Muscle layer of duodenum (tissue), 2 donors: ENCODE measurements at regions not wholly inside any gene's neighbourhood (a gene's known extent, or its start where the extent isn't known, plus 50 kb on each side); places are given as distances from the start of the nearest gene placed in this dataset.

ENCODE experiments used
- H3K27ac ChIP-seq: one replicate; pipeline ENCODE4 v1.7.0; 2013; ENCODE audit warnings: mild to moderate bottlenecking, low read length
- H3K27me3 ChIP-seq: one replicate; pipeline ENCODE4 v1.7.0; 2013; ENCODE audit warnings: low read depth, mild to moderate bottlenecking, control low read depth, low read length
- H3K36me3 ChIP-seq, 2 donors: one replicate each; pipeline ENCODE4 v1.7.0; 2013; ENCODE audit warnings: low read length in 2 of 2, control low read depth in 1 of 2, mild to moderate bottlenecking in 1 of 2; ENCODE audit not compliant: insufficient read depth in 2 of 2, control insufficient read depth in 1 of 2
- H3K4me1 ChIP-seq, 2 donors: one replicate each; pipeline ENCODE4 v1.7.0; 2013; ENCODE audit warnings: low read length in 2 of 2, mild to moderate bottlenecking in 2 of 2, control low read depth in 1 of 2, moderate library complexity in 1 of 2; ENCODE audit not compliant: insufficient read depth in 2 of 2, control insufficient read depth in 1 of 2
- H3K4me3 ChIP-seq, 2 donors: one replicate each; pipeline ENCODE4 v1.7.0; 2013; ENCODE audit warnings: low read length in 2 of 2, low read depth in 1 of 2, mild to moderate bottlenecking in 1 of 2
- H3K9me3 ChIP-seq, 2 donors: one replicate each; pipeline ENCODE4 v1.7.0; 2013; ENCODE audit warnings: low read length in 2 of 2, control low read depth in 1 of 2, mild to moderate bottlenecking in 1 of 2; ENCODE audit not compliant: control insufficient read depth in 1 of 2
- donor health status: healthy.

GRCh38 chr7:27392477-27392876 lies 149.9 kb downstream of the EVX1 start:
- Histone ChIP-seq H3K27me3 (no peaks in the 10 kb centered on the region), H3K27ac (no peak overlapping the region), H3K4me3 (no peak overlapping the region), H3K36me3 (no peaks in the 10 kb centered on the region), H3K9me3 (peaks cover 4 to 6% of the 10 kb centered on the region in 2 donors), H3K4me1 (no peaks in the 10 kb centered on the region)

- Histone ChIP-seq H3K27me3 (no peaks in the 10 kb centered on the region), H3K27ac (no peak overlapping the region), H3K4me3 (no peak overlapping the region), H3K36me3 (no peaks in the 10 kb centered on the region), H3K9me3 (peaks cover 4 to 6% of the 10 kb centered on the region in 2 donors), H3K4me1 (no peaks in the 10 kb centered on the region)
These were observed 152.3 kb downstream of the EVX1 start for GRCh38 chr7:27394871-27395270.

GRCh38 chr7:27395626-27396025 lies 153.0 kb downstream of the EVX1 start:
- Histone ChIP-seq H3K27ac (no peak overlapping the region), H3K27me3 (no peaks in the 10 kb centered on the region), H3K4me3 (no peak overlapping the region), H3K4me1 (no peaks in the 10 kb centered on the region), H3K9me3 (peaks cover 4 to 6% of the 10 kb centered on the region in 2 donors), H3K36me3 (no peaks in the 10 kb centered on the region)

DNA sequence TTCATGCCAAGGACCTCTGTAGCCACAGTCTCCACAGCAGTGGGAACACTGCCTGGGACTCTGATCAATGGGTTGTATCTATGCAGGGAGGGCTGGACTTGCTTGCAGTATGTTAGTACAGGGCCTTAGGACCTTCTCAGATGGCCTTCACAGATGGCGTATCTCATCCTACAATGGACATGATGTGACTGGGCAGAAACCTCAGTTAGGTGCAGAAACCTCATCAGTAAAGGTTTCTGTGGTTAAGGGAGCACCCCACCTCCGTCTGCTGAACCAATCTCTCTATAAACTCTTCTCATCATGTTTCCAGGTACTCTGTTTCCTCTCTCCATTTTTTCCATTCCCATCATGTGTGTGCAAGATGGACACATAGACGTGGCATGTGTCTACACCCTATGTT lies 154.9 kb downstream of the EVX1 start:
- no peaks in the 10 kb centered on the region for H3K27me3 ChIP-seq
- no peak overlapping the region for H3K27ac ChIP-seq
- H3K4me1 ChIP-seq, result no peaks in the 10 kb centered on the region
- peaks cover 4 to 6% of the 10 kb centered on the region in 2 donors for H3K9me3 ChIP-seq
- no peak overlapping the region for H3K4me3 ChIP-seq
- no peaks in the 10 kb centered on the region for H3K36me3 ChIP-seq

GRCh38 chr7:27398851-27399250 lies 156.2 kb downstream of the EVX1 start:
- no peaks in the 10 kb centered on the region for H3K27me3 ChIP-seq
- H3K4me1 ChIP-seq, result no peaks in the 10 kb centered on the region
- no peak overlapping the region for H3K27ac ChIP-seq
- H3K4me3 ChIP-seq, result no peak overlapping the region
- no peaks in the 10 kb centered on the region for H3K36me3 ChIP-seq
- peaks cover 2 to 4% of the 10 kb centered on the region in 2 donors for H3K9me3 ChIP-seq

- H3K9me3 ChIP-seq, result no peaks in the 10 kb centered on the region
- H3K27me3 ChIP-seq, result no peaks in the 10 kb centered on the region
- no peaks in the 10 kb centered on the region for H3K4me1 ChIP-seq
- H3K27ac ChIP-seq, result no peak overlapping the region
- no peak overlapping the region for H3K4me3 ChIP-seq
- no peaks in the 10 kb centered on the region for H3K36me3 ChIP-seq
These were observed 157.4 kb downstream of the EVX1 start for GRCh38 chr7:27399791-27400567.

GRCh38 chr7:27405780-27406179 lies 163.2 kb downstream of the EVX1 start:
- Histone ChIP-seq H3K4me3 (no peak overlapping the region), H3K27me3 (no peaks in the 10 kb centered on the region), H3K27ac (no peak overlapping the region), H3K4me1 (no peaks in the 10 kb centered on the region), H3K36me3 (no peaks in the 10 kb centered on the region), H3K9me3 (no peaks in the 10 kb centered on the region)

DNA sequence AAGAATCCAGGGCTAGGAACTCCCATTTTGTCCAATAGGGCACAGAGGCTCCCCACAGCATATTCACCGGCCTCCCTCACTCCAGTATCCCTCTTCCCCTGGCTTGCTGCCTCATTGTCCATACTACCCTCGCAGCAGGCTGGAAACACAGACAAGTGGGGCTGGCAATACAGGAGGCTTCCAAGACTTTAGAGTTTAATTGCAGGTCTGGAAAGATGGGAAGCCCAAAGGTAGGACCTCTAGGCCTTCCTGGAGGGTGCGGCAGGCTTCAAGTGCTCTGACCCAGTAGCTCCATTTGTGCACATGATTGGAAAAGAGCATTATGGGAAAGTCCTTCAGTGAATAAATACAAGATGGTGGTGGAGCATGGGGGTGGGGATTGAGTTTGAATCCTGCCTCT lies 166.7 kb downstream of the EVX1 start:
- H3K4me1 ChIP-seq, result no peaks in the 10 kb centered on the region
- H3K9me3 ChIP-seq, result no peaks in the 10 kb centered on the region
- no peaks in the 10 kb centered on the region for H3K36me3 ChIP-seq
- H3K27ac ChIP-seq, result no peak overlapping the region
- no peak overlapping the region for H3K4me3 ChIP-seq
- H3K27me3 ChIP-seq, result no peaks in the 10 kb centered on the region

DNA sequence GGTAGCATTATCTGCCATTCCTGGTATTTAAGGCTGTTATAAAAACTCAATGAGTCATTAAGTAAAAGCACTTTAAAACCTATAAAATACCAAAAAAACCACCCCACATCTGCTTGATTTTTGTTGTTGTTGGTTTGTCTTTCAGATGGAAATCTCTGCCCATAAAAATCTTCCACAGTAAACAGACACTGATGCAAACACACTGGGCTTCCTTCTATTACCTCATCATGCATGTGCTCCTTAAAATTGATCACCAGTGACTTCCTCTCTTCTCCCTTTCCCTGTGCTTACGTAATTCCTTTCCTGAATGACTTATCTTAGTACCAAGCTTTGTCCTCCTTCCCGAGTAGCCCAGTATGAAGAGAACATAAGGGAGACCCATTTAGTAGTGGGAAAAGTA lies 167.2 kb downstream of the EVX1 start:
- no peak overlapping the region for H3K27ac ChIP-seq

GRCh38 chr7:27410812-27411544 lies 168.4 kb downstream of the EVX1 start:
- no peaks in the 10 kb centered on the region for H3K9me3 ChIP-seq
- H3K27ac ChIP-seq, result no peak overlapping the region
- H3K4me3 ChIP-seq, result no peak overlapping the region
- H3K27me3 ChIP-seq, result no peaks in the 10 kb centered on the region
- H3K4me1 ChIP-seq, result no peaks in the 10 kb centered on the region
- H3K36me3 ChIP-seq, result no peaks in the 10 kb centered on the region

More for the DNA sequence above, 167.2 kb downstream of the EVX1 start:
- Histone ChIP-seq H3K27me3 (no peaks in the 10 kb centered on the region), H3K4me1 (no peaks in the 10 kb centered on the region), H3K36me3 (no peaks in the 10 kb centered on the region), H3K4me3 (no peak overlapping the region), H3K9me3 (no peaks in the 10 kb centered on the region)

DNA sequence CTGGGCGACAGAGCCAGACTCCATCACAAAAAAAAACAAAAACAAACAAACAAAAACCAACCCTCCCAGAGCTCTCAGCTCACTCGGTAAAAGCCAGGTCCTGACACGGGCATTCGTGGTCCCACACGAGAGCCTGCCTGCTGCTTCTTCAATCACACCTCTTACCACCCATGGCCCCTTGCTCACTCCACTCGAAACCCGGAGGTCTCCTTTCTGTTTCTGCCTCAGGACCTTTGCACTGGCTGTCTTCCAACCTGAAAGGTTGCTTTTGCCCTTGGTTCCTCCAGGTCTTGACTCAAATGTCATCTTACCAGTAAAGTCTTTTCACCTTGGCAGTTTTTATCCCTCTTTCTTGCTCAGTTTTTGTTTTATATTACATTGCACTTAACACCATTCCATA lies 169.6 kb downstream of the EVX1 start:
- Histone ChIP-seq H3K27me3 (no peaks in the 10 kb centered on the region), H3K4me1 (no peaks in the 10 kb centered on the region), H3K36me3 (no peaks in the 10 kb centered on the region), H3K4me3 (no peak overlapping the region), H3K27ac (no peak overlapping the region), H3K9me3 (no peaks in the 10 kb centered on the region)
